ENCODE measurements at regions not wholly inside any gene's neighbourhood (a gene's known extent, or its start where the extent isn't known, plus 50 kb on each side); places are given as distances from the start of the nearest gene placed in this dataset.

DNA sequence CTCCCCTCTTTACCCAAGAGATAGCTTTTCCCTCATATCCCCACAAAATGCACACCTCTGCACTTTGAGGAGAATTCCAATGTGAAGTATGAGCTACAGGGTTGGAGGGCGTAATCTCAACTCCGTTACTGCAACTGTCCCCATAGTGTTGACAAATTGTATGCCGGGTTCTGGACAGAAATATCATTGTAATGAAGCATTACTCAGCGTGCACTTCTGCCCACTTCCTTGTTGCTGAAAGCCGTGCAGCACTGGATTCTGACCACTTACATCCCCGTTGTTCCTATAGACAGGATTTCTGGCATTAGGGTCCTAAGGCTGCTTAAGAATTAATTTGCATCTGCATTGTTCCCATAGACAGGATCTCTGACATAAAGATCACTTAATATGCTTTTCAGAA, 205.6 kb downstream of the RHOU start:
- Histone ChIP-seq H3K9ac (ENCODE audit: insufficient read depth, low read length, poor library complexity, severe bottlenecking) (peak overlapping the region; percentile 32), H3K36me3 (replicated peaks in 1 of 2; ENCODE audit: control insufficient read depth in 1 of 2, insufficient read depth in 2 of 2, low read length in 2 of 2) (no peaks in the 10 kb centered on the region), H3K9me3 (replicated peaks in 1 of 2; ENCODE audit: control insufficient read depth in 1 of 2, insufficient read depth in 1 of 2, low read length in 2 of 2) (no peaks in the 10 kb centered on the region), H4K20me1 (ENCODE audit: insufficient read depth, low read length) (no peaks in the 10 kb centered on the region), H3K4me1 (ENCODE audit: control insufficient read depth in 1 of 2, insufficient read depth in 2 of 2, low read length in 2 of 2) (peaks cover 95 to 100% of the 10 kb centered on the region in 2 donors), H3K79me2 (ENCODE audit: insufficient read depth, low read length) (peaks cover 14% of the 10 kb centered on the region), H3K27ac (ENCODE audit: low read depth in 1 of 2, low read length in 2 of 2) (peak overlapping the region; percentile 59 to 80), H3K4me2 (replicated peaks; ENCODE audit: extremely low read depth, low read length, poor library complexity, severe bottlenecking) (peak overlapping the region; percentile 57), H3K27me3 (ENCODE audit: control insufficient read depth in 2 of 2, insufficient read depth in 2 of 2, low read length in 2 of 2) (no peaks in the 10 kb centered on the region), H3K4me3 (replicated peaks in 1 of 3; ENCODE audit: low read depth in 2 of 3, low read length in 3 of 3) (peak overlapping the region in 1 of 3 experiments; percentile 53), H2AFZ (ENCODE audit: insufficient read depth, low read depth, low read length, poor library complexity, severe bottlenecking) (no peak overlapping the region)
- 0% methylated on average over 5 of the region's 6 CpGs for WGBS (ENCODE audit: insufficient coverage)
- Mint-ChIP-seq H3K4me3 (peak overlapping the region; percentile 56 to 76), H3K27ac (peak overlapping the region; percentile 78 to 89 (median 87)), H3K9me3 (peaks cover 0 to under 1% (median 0%) of the 10 kb centered on the region in 7 donors), H3K36me3 (peaks cover 5 to 7% of the 10 kb centered on the region in 2 donors), H3K27me3 (ENCODE audit: low read depth in 3 of 3) (peaks cover 0 to under 1% (median 0%) of the 10 kb centered on the region in 3 donors), H3K4me1 (peaks cover 95% of the 10 kb centered on the region)
- intact Hi-C loops (cut with micrococcal nuclease): loop anchor here in 1 of 2 donors (5.0 kb wide), 1 partner anchor 86 kb away; no protein-coding TSS in a partner anchor
- TF ChIP-seq, protein P1, sequence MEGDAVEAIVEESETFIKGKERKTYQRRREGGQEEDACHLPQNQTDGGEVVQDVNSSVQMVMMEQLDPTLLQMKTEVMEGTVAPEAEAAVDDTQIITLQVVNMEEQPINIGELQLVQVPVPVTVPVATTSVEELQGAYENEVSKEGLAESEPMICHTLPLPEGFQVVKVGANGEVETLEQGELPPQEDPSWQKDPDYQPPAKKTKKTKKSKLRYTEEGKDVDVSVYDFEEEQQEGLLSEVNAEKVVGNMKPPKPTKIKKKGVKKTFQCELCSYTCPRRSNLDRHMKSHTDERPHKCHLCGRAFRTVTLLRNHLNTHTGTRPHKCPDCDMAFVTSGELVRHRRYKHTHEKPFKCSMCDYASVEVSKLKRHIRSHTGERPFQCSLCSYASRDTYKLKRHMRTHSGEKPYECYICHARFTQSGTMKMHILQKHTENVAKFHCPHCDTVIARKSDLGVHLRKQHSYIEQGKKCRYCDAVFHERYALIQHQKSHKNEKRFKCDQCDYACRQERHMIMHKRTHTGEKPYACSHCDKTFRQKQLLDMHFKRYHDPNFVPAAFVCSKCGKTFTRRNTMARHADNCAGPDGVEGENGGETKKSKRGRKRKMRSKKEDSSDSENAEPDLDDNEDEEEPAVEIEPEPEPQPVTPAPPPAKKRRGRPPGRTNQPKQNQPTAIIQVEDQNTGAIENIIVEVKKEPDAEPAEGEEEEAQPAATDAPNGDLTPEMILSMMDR (IDR thresholded peaks at IDR 0.05): no peak
- peak; percentile 54 to 77 (median 66) for DNase-seq

DNA sequence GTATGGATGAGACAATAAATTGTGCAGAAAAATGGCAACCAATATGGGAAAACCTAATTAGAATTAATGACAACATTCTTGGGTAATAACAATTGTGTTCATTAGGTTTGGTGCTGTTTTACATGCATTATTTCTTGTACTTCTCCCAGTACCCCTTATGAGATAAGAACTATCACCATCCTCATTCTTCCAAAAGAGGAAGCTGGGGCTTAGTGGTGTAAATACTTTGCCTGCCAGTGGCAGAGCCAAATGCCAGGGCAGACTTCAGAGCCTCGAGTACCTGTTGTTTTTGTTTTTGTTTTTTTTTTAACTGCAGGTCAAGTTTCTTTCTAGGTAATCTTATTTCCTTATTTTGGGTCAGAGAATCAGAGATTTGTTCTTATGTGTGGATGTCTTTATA, 206.4 kb downstream of the RHOU start:
- Histone ChIP-seq H4K20me1 (ENCODE audit: insufficient read depth, low read length) (no peaks in the 10 kb centered on the region), H3K27ac (ENCODE audit: low read depth in 1 of 2, low read length in 2 of 2) (peak overlapping the region in 1 of 2 donors; percentile 80), H3K4me1 (ENCODE audit: control insufficient read depth in 1 of 2, insufficient read depth in 2 of 2, low read length in 2 of 2) (peaks cover 88 to 100% of the 10 kb centered on the region in 2 donors), H3K9me3 (replicated peaks in 1 of 2; ENCODE audit: control insufficient read depth in 1 of 2, insufficient read depth in 1 of 2, low read length in 2 of 2) (no peaks in the 10 kb centered on the region), H3K79me2 (ENCODE audit: insufficient read depth, low read length) (peaks cover 19% of the 10 kb centered on the region), H3K27me3 (ENCODE audit: control insufficient read depth in 2 of 2, insufficient read depth in 2 of 2, low read length in 2 of 2) (no peaks in the 10 kb centered on the region), H2AFZ (ENCODE audit: insufficient read depth, low read depth, low read length, poor library complexity, severe bottlenecking) (no peak overlapping the region), H3K4me3 (replicated peaks in 1 of 3; ENCODE audit: low read depth in 2 of 3, low read length in 3 of 3) (peak overlapping the region in 1 of 3 experiments; percentile 53), H3K9ac (ENCODE audit: insufficient read depth, low read length, poor library complexity, severe bottlenecking) (no peak overlapping the region), H3K36me3 (replicated peaks in 1 of 2; ENCODE audit: control insufficient read depth in 1 of 2, insufficient read depth in 2 of 2, low read length in 2 of 2) (no peaks in the 10 kb centered on the region), H3K4me2 (replicated peaks; ENCODE audit: extremely low read depth, low read length, poor library complexity, severe bottlenecking) (peak overlapping the region; percentile 57)
- peaks cover 0 to 4% (median 0%) of the 10 kb centered on the region in 7 donors for H3K9me3 Mint-ChIP-seq
- intact Hi-C loops (cut with micrococcal nuclease): loop anchor here in 1 of 2 donors (5.0 kb wide), 1 partner anchor 86 kb away; no protein-coding TSS in a partner anchor
- H3K4me3 Mint-ChIP-seq: peak overlapping the region; percentile 56 to 76
- peak in 2 of 3 donors; percentile 46 to 61 for DNase-seq
- WGBS (ENCODE audit: insufficient coverage): no CpG with 5 or more reads among the region's 1 CpG
- TF ChIP-seq, protein P1 (IDR thresholded peaks at IDR 0.05): no peak
- peaks cover 5 to 7% of the 10 kb centered on the region in 2 donors for H3K36me3 Mint-ChIP-seq
- H3K27me3 Mint-ChIP-seq (ENCODE audit: low read depth in 3 of 3): no peaks in the 10 kb centered on the region
- H3K27ac Mint-ChIP-seq: peak overlapping the region; percentile 26 to 87 (median 78)
- peaks cover 94% of the 10 kb centered on the region for H3K4me1 Mint-ChIP-seq

Data from CD14-positive monocyte (primary cell).